Vagina (tissue), 2 donors: ENCODE measurements at regions not wholly inside any gene's neighbourhood (a gene's known extent, or its start where the extent isn't known, plus 50 kb on each side); places are given as distances from the start of the nearest gene placed in this dataset.

Experiments used
- DNase-seq, 2 donors: peaks; one replicate each; pipeline ENCODE4 v3.0.0-alpha.2; 2017; ENCODE audit errors: extremely low spot score in 2 of 2
- H3K27ac ChIP-seq: fragments of 200-600 bp; sonication (generic); one replicate; pipeline ENCODE4 v1.5.1; 2019
- H3K27me3 ChIP-seq: fragments of 200-600 bp; sonication (generic); one replicate; pipeline ENCODE4 v1.5.1; 2019
- H3K36me3 ChIP-seq, 2 donors: fragments of 200-600 bp; sonication (generic); one replicate each; pipeline ENCODE4 v1.5.1; 2017 to 2019
- H3K4me1 ChIP-seq: fragments of 200-600 bp; sonication (generic); one replicate; pipeline ENCODE4 v1.5.1; 2019
- H3K4me3 ChIP-seq, 2 donors: fragments of 200-600 bp; sonication (generic); 1 replicate in 1 of 2; 2 replicates in 1 of 2; pipeline ENCODE4 v1.5.1; 2016 to 2019
- H3K9me3 ChIP-seq: fragments of 200-600 bp; sonication (generic); one replicate; pipeline ENCODE4 v1.5.1; 2019
- CTCF ChIP-seq, 3 experiments: fragments of 450-650 bp in 2 of 3; fragments of 200-600 bp in 1 of 3; sonication (generic) in 1 of 3; IDR thresholded peaks; one replicate each; pipeline ENCODE4 v1.5.1; 2017 to 2019; ENCODE audit warnings: antibody characterized with exemption in 3 of 3, mild to moderate bottlenecking in 2 of 3, moderate library complexity in 2 of 3
- POLR2A ChIP-seq, 2 donors: fragments of 450-650 bp; IDR thresholded peaks; one replicate each; pipeline ENCODE4 v1.6.1; 2017; ENCODE audit warnings: antibody characterized with exemption in 2 of 2, mild to moderate bottlenecking in 2 of 2, moderate library complexity in 2 of 2
- POLR2AphosphoS5 ChIP-seq, 2 donors: sonication (generic); formaldehyde crosslinking; IDR thresholded peaks; one replicate each; pipeline ENCODE4 v1.9.0; 2017; ENCODE audit warnings: antibody characterized with exemption in 2 of 2, mild to moderate bottlenecking in 2 of 2, low read depth in 1 of 2; ENCODE audit not compliant: insufficient read depth in 1 of 2
- intact Hi-C: fragments of 100-400 bp; cut with DNase I; formaldehyde crosslinking; loops from one replicate; pipeline ENCODE4 v1.15.1; 2023

GRCh38 chr11:71349627-71350026 lies 97.2 kb upstream of the SHANK2 start:
- TF ChIP-seq CTCF (IDR thresholded peaks at IDR 0.05) (no peak), POLR2AphosphoS5 (IDR thresholded peaks at IDR 0.05; ENCODE audit: insufficient read depth in 1 of 2, low read depth in 1 of 2) (no peak), POLR2A (IDR thresholded peaks at IDR 0.05) (no peak)
- Histone ChIP-seq H3K27ac (no peak overlapping the region), H3K4me1 (no peaks in the 10 kb centered on the region), H3K27me3 (no peaks in the 10 kb centered on the region), H3K9me3 (no peaks in the 10 kb centered on the region), H3K36me3 (no peaks in the 10 kb centered on the region), H3K4me3 (no peak overlapping the region)
- no peak for DNase-seq
- intact Hi-C loops, result no loop called here

GRCh38 chr11:71343828-71344400 lies 91.5 kb upstream of the SHANK2 start:
- Histone ChIP-seq H3K4me3 (no peak overlapping the region), H3K9me3 (no peaks in the 10 kb centered on the region), H3K27me3 (no peaks in the 10 kb centered on the region), H3K36me3 (no peaks in the 10 kb centered on the region), H3K27ac (no peak overlapping the region), H3K4me1 (peaks cover 12% of the 10 kb centered on the region)
- TF ChIP-seq POLR2A (IDR thresholded peaks at IDR 0.05), result no peak
- TF ChIP-seq POLR2AphosphoS5 (IDR thresholded peaks at IDR 0.05; ENCODE audit: insufficient read depth in 1 of 2, low read depth in 1 of 2), result no peak
- TF ChIP-seq CTCF (IDR thresholded peaks at IDR 0.05), result no peak
- DNase-seq, result no peak
- intact Hi-C loops, result no loop called here

GRCh38 chr11:71342951-71343827 lies 90.8 kb upstream of the SHANK2 start:
- Histone ChIP-seq H3K36me3 (no peaks in the 10 kb centered on the region), H3K4me3 (no peak overlapping the region), H3K27ac (no peak overlapping the region), H3K4me1 (peaks cover 19% of the 10 kb centered on the region), H3K27me3 (no peaks in the 10 kb centered on the region), H3K9me3 (no peaks in the 10 kb centered on the region)
- intact Hi-C loops, result no loop called here
- TF ChIP-seq CTCF (IDR thresholded peaks at IDR 0.05), result no peak
- no peak for TF ChIP-seq POLR2A (IDR thresholded peaks at IDR 0.05)
- TF ChIP-seq POLR2AphosphoS5 (IDR thresholded peaks at IDR 0.05; ENCODE audit: insufficient read depth in 1 of 2, low read depth in 1 of 2), result no peak
- no peak for DNase-seq

DNA sequence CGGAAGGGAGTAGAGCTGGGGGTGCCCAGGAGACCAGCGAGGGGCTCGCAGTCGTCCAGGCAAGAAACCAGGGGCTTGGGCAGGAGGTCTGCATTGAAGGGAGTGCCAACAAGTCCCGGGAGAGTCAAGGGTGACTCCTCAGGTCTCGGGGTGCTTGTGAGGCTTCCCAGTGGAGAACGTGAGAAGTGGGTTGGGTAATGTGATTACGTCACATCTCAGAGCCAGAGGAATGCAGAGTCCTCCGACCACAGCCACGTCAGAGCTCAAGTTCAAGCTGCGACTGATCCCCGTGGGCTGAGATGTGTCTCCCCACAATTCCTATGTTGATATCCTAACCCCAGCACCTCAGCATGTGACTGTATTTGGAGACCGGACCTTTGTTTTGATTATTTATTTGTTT lies 89.7 kb upstream of the SHANK2 start:
- Histone ChIP-seq H3K36me3 (no peaks in the 10 kb centered on the region), H3K27ac (no peak overlapping the region), H3K4me1 (peaks cover 21% of the 10 kb centered on the region), H3K4me3 (no peak overlapping the region), H3K27me3 (no peaks in the 10 kb centered on the region), H3K9me3 (no peaks in the 10 kb centered on the region)
- no peak for TF ChIP-seq POLR2A (IDR thresholded peaks at IDR 0.05)
- no peak for TF ChIP-seq CTCF (IDR thresholded peaks at IDR 0.05)
- no peak for TF ChIP-seq POLR2AphosphoS5 (IDR thresholded peaks at IDR 0.05; ENCODE audit: insufficient read depth in 1 of 2, low read depth in 1 of 2)
- intact Hi-C loops, result no loop called here
- DNase-seq, result no peak

DNA sequence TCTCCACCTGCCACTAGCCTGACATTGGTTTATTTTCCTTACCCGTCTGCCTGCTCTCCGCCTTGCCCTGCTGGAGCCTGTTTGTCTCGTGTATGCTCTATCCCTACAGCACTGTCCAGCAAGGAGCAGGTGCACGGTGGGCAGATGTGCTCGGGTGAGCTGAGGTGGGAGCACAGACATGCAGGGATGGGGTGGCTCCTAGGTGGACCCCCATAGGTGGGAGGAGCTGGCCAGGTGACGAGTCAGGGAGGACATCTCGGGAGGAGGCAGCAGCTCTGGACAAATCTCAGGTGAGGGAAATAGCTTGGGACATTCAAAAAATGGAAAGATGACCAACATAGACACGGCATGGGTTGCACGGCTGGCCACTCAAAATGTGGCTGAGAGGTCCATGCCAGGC lies 89.2 kb upstream of the SHANK2 start:
- Histone ChIP-seq H3K4me1 (peaks cover 21% of the 10 kb centered on the region), H3K27me3 (no peaks in the 10 kb centered on the region), H3K36me3 (no peaks in the 10 kb centered on the region), H3K27ac (no peak overlapping the region), H3K9me3 (no peaks in the 10 kb centered on the region), H3K4me3 (no peak overlapping the region)
- TF ChIP-seq CTCF (IDR thresholded peaks at IDR 0.05) (no peak), POLR2AphosphoS5 (IDR thresholded peaks at IDR 0.05; ENCODE audit: insufficient read depth in 1 of 2, low read depth in 1 of 2) (no peak), POLR2A (IDR thresholded peaks at IDR 0.05) (no peak)
- no peak for DNase-seq
- intact Hi-C loops, result no loop called here
